HUES64 (cell line): ENCODE measurements at regions not wholly inside any gene's neighbourhood (a gene's known extent, or its start where the extent isn't known, plus 50 kb on each side); places are given as distances from the start of the nearest gene placed in this dataset.
"Not testable (repeated sequence)": the region's sequence is repeated elsewhere in the genome, so short reads cannot be mapped to it uniquely, and the experiment has no call there.

ENCODE experiments used
- H3K27ac ChIP-seq: 2 replicates; pipeline ENCODE4 v1.7.0; 2013; ENCODE audit warnings: low read depth, low read length, inconsistent platforms
- H3K27me3 ChIP-seq: 2 replicates; pipeline ENCODE4 v1.6.1; 2013; ENCODE audit warnings: mild to moderate bottlenecking, low read length; ENCODE audit not compliant: insufficient read depth
- H3K36me3 ChIP-seq: 2 replicates; pipeline ENCODE4 v1.6.1; 2013; ENCODE audit warnings: mild to moderate bottlenecking, low read length; ENCODE audit not compliant: insufficient read depth
- H3K4me1 ChIP-seq: 2 replicates; pipeline ENCODE4 v1.6.1; 2013; ENCODE audit warnings: mild to moderate bottlenecking, low read length, moderate library complexity; ENCODE audit not compliant: insufficient read depth
- H3K4me3 ChIP-seq: 2 replicates; pipeline ENCODE4 v1.5.1; 2013; ENCODE audit warnings: mild to moderate bottlenecking, low read length, moderate library complexity
- H3K9ac ChIP-seq: 2 replicates; pipeline ENCODE4 v1.6.1; 2013; ENCODE audit warnings: mild to moderate bottlenecking, low read depth, low read length
- H3K9me3 ChIP-seq: 2 replicates; pipeline ENCODE4 v1.6.1; 2013; ENCODE audit warnings: low read depth, low read length; ENCODE audit not compliant: insufficient read depth
- WGBS: fragments of 150-250, 120-280 bp; methylation state at CpG from one replicate; pipeline ENCODE4 v1.1.7; 2013; ENCODE audit warnings: missing lambda C conversion rate; 5-methylcytosine and 5-hydroxymethylcytosine counted together

DNA sequence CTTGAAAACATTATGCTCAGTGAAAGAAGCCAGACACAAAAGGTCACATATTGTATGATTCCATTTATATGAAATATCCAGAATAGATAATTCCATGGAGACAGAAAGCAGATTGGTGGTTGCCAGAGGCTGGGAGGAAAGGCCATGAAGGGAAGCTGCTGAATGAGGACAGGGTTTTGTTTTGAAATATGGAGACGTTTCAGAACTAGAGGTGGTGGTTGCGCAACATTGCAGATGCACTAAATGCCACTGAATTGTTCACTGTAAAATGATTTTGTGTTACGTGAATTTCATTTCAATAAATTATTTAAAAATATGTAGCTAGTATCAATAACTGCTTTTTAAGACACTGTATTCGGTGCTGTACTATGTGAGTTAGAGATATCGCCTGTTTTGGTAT, 101.7 kb upstream of the ZNF236 start:
- H3K4me1 ChIP-seq = no peaks in the 10 kb centered on the region
- no peak overlapping the region for H3K9ac ChIP-seq
- H3K27ac ChIP-seq = no peak overlapping the region
- H3K27me3 ChIP-seq = no peaks in the 10 kb centered on the region
- 96% methylated on average over 4 of the region's 5 CpGs for WGBS
- H3K4me3 ChIP-seq = no peak overlapping the region
- H3K36me3 ChIP-seq = no peaks in the 10 kb centered on the region
- no peaks in the 10 kb centered on the region for H3K9me3 ChIP-seq

DNA sequence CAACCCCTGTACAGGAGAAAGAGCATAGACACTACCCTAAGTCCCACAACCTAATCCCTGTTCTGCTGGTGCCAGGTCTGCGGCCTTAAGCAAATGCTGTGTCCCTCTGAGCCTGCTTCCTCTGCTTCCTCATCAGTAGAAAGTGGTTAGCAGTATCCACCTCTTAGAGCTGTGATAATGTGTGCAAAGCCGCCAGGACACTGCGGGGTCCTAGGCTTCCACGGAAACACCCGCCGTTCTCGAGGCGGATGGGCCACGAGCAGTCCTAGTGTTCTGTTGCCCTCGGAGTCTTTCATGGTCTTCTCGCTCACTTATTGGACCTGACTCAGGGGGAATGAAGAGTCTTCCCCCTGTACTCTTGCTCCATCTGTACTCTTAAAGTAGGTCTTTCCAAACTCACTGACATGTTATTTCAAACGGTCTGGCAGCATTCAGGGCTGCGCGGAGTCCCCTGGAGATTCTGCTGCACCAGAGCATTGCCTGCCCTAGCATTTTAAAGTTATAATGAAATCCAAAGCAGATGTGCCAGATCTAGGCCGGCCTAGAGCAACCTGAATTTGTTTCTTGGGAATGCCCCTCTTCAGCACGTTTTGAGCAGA, 107.2 kb upstream of the ZNF236 start:
- H3K27ac ChIP-seq = no peak overlapping the region

DNA sequence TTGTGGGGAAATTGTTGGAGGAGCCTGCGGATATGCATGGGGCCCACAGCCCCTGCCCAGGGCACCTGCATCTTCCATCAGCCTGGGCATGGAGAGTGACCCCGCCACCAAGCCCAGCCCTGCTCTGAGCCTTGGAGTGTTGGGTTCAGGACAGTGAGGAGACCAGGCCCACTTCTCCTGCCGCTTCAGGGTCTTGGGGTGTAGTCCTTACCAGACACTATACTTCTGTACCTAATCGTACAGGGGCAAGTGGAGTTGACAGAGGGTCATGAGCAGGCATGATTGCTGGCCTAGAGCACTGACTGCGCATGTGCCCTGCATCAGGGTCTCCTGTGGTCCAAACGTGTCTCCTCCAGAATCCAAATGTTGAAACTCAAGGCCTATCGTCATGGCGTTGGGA, 108.9 kb upstream of the ZNF236 start:
- H3K4me1 ChIP-seq = no peaks in the 10 kb centered on the region
- no peak overlapping the region for H3K9ac ChIP-seq
- WGBS = 94% methylated on average over 8 of the region's 8 CpGs
- H3K27me3 ChIP-seq = no peaks in the 10 kb centered on the region
- no peak overlapping the region for H3K27ac ChIP-seq
- H3K9me3 ChIP-seq = no peaks in the 10 kb centered on the region
- H3K36me3 ChIP-seq = no peaks in the 10 kb centered on the region
- H3K4me3 ChIP-seq = no peak overlapping the region

More for the DNA sequence above, 107.2 kb upstream of the ZNF236 start:
- 91% methylated on average over 16 of the region's 16 CpGs for WGBS
- Histone ChIP-seq H3K4me1 (no peaks in the 10 kb centered on the region), H3K9ac (no peak overlapping the region), H3K4me3 (no peak overlapping the region), H3K9me3 (no peaks in the 10 kb centered on the region), H3K27me3 (no peaks in the 10 kb centered on the region), H3K36me3 (no peaks in the 10 kb centered on the region)

DNA sequence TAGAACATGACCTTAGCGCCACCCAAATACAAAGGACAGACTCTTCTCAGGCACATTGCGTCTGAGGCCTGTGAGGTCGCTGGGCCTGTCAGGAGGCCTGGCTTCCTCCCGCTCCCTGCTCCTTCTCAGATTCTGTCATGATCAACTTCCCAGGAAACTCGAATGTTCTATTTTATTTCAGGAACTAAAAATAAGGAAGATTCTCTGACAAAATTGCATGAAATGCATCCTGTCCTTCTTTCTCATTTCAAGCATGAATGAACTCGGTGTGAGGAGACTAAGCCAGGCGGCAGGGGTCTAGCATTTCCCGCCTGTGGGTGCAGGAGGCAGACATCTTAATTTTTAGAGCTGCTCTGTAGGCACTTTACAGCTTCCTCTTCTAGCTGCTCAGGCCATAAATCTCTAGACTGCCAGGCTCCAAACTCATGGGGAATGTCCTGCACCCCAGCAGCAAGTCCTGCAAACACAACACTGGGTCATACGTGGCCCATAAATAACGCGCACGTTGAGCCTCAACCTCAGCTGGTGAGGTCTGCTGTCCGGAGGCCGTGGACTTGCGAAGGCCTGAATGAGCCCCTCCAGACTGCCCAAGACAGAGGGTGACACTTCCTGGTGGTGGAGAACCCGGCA, 109.7 kb upstream of the ZNF236 start:
- H3K4me1 ChIP-seq = 0 out of 2 replicates have a peak, but pooled peaks cover 3% of the 10 kb centered on the region
- no peak overlapping the region for H3K27ac ChIP-seq
- WGBS = 93% methylated on average over 16 of the region's 16 CpGs
- H3K9ac ChIP-seq = no peak overlapping the region
- no peak overlapping the region for H3K4me3 ChIP-seq
- H3K36me3 ChIP-seq = no peaks in the 10 kb centered on the region
- H3K9me3 ChIP-seq = no peaks in the 10 kb centered on the region
- H3K27me3 ChIP-seq = no peaks in the 10 kb centered on the region

DNA sequence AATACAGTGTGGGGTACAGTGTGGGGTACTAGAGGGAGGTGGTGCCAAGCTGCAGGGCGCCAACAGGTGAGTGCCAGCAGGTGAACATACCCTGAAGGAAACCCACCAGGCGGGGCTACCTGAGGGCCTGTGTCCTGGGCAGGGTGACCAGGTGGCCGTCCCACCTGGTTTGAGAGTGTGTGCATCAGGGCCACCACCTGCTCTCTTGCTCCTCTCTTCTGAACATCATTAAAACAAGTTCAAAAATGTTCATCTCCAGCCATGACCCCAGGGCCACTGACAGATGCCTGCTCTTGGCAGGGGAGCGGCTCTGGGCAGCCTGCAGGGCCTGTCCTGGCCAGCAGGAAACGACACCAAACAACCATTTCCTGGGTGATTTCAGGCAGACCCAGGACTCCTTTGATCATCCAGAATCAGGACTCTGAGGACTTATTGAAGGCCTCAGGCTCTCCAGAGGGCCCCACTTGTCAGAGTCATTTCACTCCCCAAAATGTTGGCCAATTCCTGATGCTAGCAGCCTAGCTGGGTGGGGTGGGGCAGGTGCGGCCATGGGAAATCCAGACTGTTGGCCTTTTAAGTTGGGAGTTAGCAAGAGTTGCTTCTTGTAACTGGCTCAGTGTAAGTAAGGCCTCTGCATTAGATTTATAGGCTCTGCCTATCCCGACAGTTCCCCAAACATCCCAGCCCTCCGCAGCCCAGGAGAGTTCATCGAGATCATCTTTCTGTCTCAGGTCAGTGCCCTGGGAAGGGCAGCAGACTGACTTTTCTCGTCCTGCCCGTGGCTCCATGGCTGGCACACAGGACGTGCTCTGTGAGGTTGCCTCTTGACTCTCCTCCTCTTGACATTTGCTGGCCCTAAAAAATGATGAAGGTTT, 111.5 kb upstream of the ZNF236 start:
- no peaks in the 10 kb centered on the region for H3K9me3 ChIP-seq
- 0 out of 2 replicates have a peak, but pooled peaks cover 7% of the 10 kb centered on the region for H3K4me1 ChIP-seq
- 94% methylated on average over 12 of the region's 12 CpGs for WGBS

DNA sequence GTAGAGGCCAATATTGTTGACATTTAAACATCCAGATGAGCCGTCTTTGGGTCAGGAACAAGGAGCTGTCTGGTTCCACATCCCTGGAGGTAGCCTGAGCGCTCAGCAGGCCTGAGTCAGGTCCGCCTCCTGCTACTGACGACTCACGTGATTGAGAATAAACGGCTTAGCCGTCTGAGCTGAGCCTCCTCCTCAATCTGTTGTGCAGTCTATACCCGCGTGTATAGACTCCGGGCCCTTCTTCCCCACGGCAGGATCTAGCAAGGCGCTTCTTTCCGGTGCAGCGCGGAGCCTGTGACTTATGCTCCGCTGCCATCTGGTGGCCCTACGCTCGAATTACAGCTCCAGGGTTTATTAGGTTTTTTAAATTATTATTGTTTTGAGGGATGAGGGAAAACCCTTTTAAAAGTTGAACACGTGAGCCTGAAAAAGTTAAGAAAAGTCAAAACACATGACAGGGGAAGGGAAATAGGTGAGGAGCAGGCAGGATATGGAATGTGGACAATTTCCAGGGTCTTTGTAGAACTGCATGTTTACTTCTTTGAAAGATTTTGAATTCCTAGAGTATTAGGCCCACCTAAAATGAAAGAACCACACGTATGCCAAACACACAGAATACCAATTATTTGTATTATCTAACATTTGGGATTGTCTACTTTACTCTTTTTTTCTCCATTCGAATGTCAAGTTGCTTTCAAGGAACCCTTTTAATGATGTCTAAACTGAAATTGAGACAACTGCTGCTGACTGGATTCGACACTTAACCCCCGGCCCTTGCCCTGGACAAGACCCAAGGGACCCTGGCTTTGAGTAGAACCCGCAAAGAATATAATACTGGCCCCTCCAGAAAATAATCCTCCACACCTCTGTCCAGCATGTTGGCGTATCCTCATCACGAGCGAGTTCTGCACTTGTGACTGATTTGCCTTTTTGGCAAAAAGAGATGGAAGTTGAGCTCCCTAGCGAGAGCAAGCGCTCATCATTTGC, 112.4 kb upstream of the ZNF236 start:
- Histone ChIP-seq H3K4me3 (no peak overlapping the region), H3K27me3 (no peaks in the 10 kb centered on the region)
- WGBS = 43% methylated on average over 29 of the region's 29 CpGs

More for the DNA sequence above, 111.5 kb upstream of the ZNF236 start:
- Histone ChIP-seq H3K9ac (no peak overlapping the region), H3K27me3 (no peaks in the 10 kb centered on the region), H3K27ac (no peak overlapping the region), H3K4me3 (no peak overlapping the region), H3K36me3 (no peaks in the 10 kb centered on the region)

DNA sequence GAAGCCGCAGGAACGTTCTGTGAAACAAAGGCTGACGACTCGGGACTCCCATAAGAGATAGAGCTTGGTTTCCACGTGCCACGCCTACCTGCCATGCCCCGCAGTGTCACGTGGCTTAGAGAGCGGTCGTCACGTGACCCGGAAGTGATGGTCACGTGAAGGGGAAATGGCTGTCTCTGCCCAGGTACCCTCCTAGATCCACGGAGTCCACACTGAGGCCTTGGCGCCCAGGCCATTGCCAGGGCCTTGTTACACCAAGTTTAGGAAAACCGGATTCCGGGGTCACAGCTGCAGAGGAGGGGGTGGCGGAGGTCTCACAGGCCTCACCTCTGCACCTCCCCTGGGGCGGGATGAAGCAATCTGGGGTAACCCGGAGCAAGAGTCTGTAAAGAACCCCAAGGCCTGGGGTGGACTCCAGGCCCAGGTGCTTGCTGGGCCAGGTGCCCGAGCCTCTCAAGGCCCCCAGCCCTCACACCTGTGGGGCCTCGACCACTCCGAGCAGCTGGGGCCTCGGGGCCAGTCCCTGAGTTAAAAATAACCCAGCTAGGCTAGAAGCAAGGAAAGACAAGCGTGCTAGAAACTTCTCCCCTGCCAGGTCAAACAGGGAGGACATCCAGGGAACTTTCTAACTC, 113.5 kb upstream of the ZNF236 start:
- Histone ChIP-seq H3K27ac (no peak overlapping the region), H3K27me3 (no peaks in the 10 kb centered on the region), H3K9me3 (no peaks in the 10 kb centered on the region), H3K4me1 (0 out of 2 replicates have a peak, but pooled peaks cover 7% of the 10 kb centered on the region), H3K9ac (no peak overlapping the region), H3K36me3 (no peaks in the 10 kb centered on the region), H3K4me3 (no peak overlapping the region)
- 95% methylated on average over 25 of the region's 25 CpGs for WGBS

More for the DNA sequence above, 112.4 kb upstream of the ZNF236 start:
- no peak overlapping the region for H3K27ac ChIP-seq
- H3K9ac ChIP-seq = no peak overlapping the region
- H3K9me3 ChIP-seq = no peaks in the 10 kb centered on the region
- H3K4me1 ChIP-seq = 0 out of 2 replicates have a peak, but pooled peaks cover 7% of the 10 kb centered on the region
- H3K36me3 ChIP-seq = no peaks in the 10 kb centered on the region

DNA sequence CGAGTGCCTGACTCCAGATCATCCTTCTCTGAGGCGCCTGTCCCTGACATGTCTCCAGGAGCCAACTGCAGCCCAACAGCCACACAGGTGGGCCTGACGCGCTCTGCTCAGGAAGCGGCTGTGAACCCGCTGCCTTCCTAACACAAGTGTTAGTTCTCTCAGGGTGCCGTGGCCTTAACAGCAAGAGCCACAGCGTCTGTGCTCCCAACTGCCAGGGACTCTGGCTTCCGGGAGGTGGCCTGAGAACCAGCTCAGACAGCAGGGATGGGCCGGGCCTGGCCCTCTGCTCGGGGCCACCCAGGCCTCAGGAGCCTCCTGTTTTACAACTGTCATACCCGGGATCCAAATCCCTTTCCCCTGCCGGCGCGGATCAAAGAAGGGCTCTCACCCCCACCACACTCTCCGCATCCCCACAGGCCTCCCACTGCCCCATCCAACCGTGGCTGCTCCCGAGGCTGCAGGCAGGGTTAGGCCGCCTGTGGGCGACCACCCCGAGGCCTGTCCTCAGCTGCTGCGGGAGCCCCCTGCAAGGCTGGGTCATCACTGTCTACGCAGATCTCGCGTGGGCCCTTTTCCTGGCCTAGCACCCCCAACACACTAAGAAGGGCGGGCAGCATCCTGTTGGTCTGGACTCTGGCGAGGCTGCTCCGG, 114.2 kb upstream of the ZNF236 start:
- Histone ChIP-seq H3K4me3 (no peak overlapping the region), H3K4me1 (0 out of 2 replicates have a peak, but pooled peaks cover 7% of the 10 kb centered on the region), H3K9ac (no peak overlapping the region), H3K36me3 (no peaks in the 10 kb centered on the region), H3K27ac (no peak overlapping the region), H3K9me3 (no peaks in the 10 kb centered on the region), H3K27me3 (no peaks in the 10 kb centered on the region)
- WGBS = 91% methylated on average over 28 of the region's 28 CpGs

DNA sequence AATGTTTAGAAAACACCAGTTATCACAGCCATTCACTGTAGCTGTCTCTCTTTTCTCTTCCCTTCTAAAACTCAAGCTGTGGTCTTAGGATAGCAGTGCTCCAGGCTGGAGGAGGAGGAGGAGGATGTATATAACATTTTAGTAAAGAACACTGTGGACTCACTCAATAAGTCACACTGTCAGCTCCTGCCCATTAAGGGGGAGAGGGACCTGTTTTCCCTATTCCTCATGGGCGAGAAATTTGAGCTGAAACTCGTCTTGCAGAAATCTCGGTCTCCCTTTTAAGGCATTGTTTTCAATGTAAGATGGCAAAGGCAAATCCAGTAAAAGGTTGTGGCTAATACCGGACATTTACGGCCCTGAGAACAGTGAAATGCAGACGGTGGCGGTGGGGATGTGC, 114.8 kb upstream of the ZNF236 start:
- no peak overlapping the region for H3K9ac ChIP-seq
- no peaks in the 10 kb centered on the region for H3K9me3 ChIP-seq
- 90% methylated on average over 7 of the region's 7 CpGs for WGBS
- no peaks in the 10 kb centered on the region for H3K27me3 ChIP-seq
- H3K27ac ChIP-seq = no peak overlapping the region
- H3K4me3 ChIP-seq = no peak overlapping the region
- H3K4me1 ChIP-seq = 0 out of 2 replicates have a peak, but pooled peaks cover 7% of the 10 kb centered on the region
- no peaks in the 10 kb centered on the region for H3K36me3 ChIP-seq

DNA sequence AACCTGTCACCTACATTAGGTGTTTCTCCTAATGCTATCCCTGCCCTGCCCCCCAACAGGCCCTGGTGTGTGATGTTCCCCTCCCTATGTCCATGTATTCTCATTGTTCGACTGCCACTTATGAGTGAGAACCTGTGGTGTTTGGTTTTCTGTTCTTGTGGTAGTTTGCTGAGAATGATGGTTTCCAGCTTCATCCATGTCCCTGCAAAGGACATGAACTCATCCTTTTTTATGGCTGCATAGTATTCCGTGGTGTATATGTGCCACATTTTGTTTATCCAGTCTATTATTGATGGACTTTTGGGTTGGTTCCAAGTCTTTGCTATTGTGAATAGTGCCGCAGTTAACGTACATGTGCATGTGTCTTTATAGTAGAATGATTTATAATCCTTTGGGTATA, 117.8 kb upstream of the ZNF236 start:
- H3K27me3 ChIP-seq, H3K4me1 ChIP-seq, H3K27ac ChIP-seq, H3K9me3 ChIP-seq, H3K4me3 ChIP-seq, H3K9ac ChIP-seq, H3K36me3 ChIP-seq: not testable (repeated sequence)
- 92% methylated on average over 4 of the region's 4 CpGs for WGBS
